NCI-H1048 (cell line): ENCODE measurements at regions not wholly inside any gene's neighbourhood (a gene's known extent, or its start where the extent isn't known, plus 50 kb on each side); places are given as distances from the start of the nearest gene placed in this dataset.

ENCODE experiments used
- DNase-seq: peaks from one replicate; lab custom pipeline; 2025; lab: John Stamatoyannopoulos, UW

GRCh38 chr17:51487947-51488346 is 227.6 kb downstream of the UTP18 start:
- DNase-seq, result no peak

GRCh38 chr17:51491416-51491815 is 231.1 kb downstream of the UTP18 start:
- no peak for DNase-seq

GRCh38 chr17:51493206-51493605 is 232.9 kb downstream of the UTP18 start:
- no peak for DNase-seq

- no peak for DNase-seq
These were observed 236.0 kb downstream of the UTP18 start for GRCh38 chr17:51496378-51496777.

GRCh38 chr17:51499897-51500296 is 239.6 kb downstream of the UTP18 start:
- no peak for DNase-seq

- no peak for DNase-seq
These were observed 240.1 kb downstream of the UTP18 start for GRCh38 chr17:51500454-51500853.

- no peak for DNase-seq
These were observed 245.1 kb downstream of the UTP18 start for GRCh38 chr17:51505450-51505849.

GRCh38 chr17:51507444-51507843 is 247.1 kb downstream of the UTP18 start:
- no peak for DNase-seq

- no peak for DNase-seq
These were observed 247.7 kb downstream of the UTP18 start for GRCh38 chr17:51508048-51508447.

GRCh38 chr17:51510940-51511339 is 250.6 kb downstream of the UTP18 start:
- DNase-seq, result no peak

GRCh38 chr17:51512220-51512907 is 252.0 kb downstream of the UTP18 start:
- no peak for DNase-seq

GRCh38 chr17:51516924-51517323 is 256.6 kb downstream of the UTP18 start:
- no peak for DNase-seq

- no peak for DNase-seq
These were observed 264.2 kb downstream of the UTP18 start for GRCh38 chr17:51524524-51524923.

- no peak for DNase-seq
These were observed 266.2 kb downstream of the UTP18 start for GRCh38 chr17:51526507-51526906.

GRCh38 chr17:51527225-51527982 is 267.1 kb downstream of the UTP18 start:
- no peak for DNase-seq

- no peak for DNase-seq
These were observed 267.8 kb downstream of the UTP18 start for GRCh38 chr17:51528111-51528510.

GRCh38 chr17:51533219-51533618 is 272.9 kb downstream of the UTP18 start:
- no peak for DNase-seq

GRCh38 chr17:51533821-51534220 is 273.5 kb downstream of the UTP18 start:
- DNase-seq, result no peak

GRCh38 chr17:51536627-51537026 is 276.3 kb downstream of the UTP18 start:
- DNase-seq, result no peak

GRCh38 chr17:51537996-51538550 is 277.7 kb downstream of the UTP18 start:
- no peak for DNase-seq

GRCh38 chr17:51540151-51540550 is 279.8 kb downstream of the UTP18 start:
- DNase-seq, result no peak

GRCh38 chr17:51541215-51541614 is 280.9 kb downstream of the UTP18 start:
- no peak for DNase-seq

GRCh38 chr17:51546114-51546513 is 285.8 kb downstream of the UTP18 start:
- no peak for DNase-seq
